Stimulated activated CD4-positive, alpha-beta T cell treated with anti-CD3 and anti-CD28 coated beads, Interleukin-15, amount 100 ng/mL, for 24 hours (primary cell): ENCODE measurements at regions not wholly inside any gene's neighbourhood (a gene's known extent, or its start where the extent isn't known, plus 50 kb on each side); places are given as distances from the start of the nearest gene placed in this dataset.

Source experiments
- DNase-seq: peaks from one replicate; pipeline ENCODE4 v3.0.0-alpha.2; 2020

GRCh38 chr5:3654515-3654914 lies 58.9 kb downstream of the IRX1 start:
- no peak for DNase-seq

GRCh38 chr5:3656803-3657202 lies 61.2 kb downstream of the IRX1 start:
- no peak for DNase-seq

- DNase-seq = no peak
Measured at GRCh38 chr5:3657364-3658022, 61.9 kb downstream of the IRX1 start.

GRCh38 chr5:3658929-3659328 lies 63.3 kb downstream of the IRX1 start:
- DNase-seq = no peak

- DNase-seq = no peak
Measured at GRCh38 chr5:3659907-3660306, 64.3 kb downstream of the IRX1 start.

- no peak for DNase-seq
Measured at GRCh38 chr5:3660630-3661029, 65.0 kb downstream of the IRX1 start.

- DNase-seq = no peak
Measured at GRCh38 chr5:3661755-3662296, 66.2 kb downstream of the IRX1 start.

- DNase-seq = no peak
Measured at GRCh38 chr5:3662344-3662743, 66.7 kb downstream of the IRX1 start.

- no peak for DNase-seq
Measured at GRCh38 chr5:3671337-3671736, 75.7 kb downstream of the IRX1 start.

- no peak for DNase-seq
Measured at GRCh38 chr5:3678801-3679200, 83.2 kb downstream of the IRX1 start.

- DNase-seq = no peak
Measured at GRCh38 chr5:3680821-3681220, 85.2 kb downstream of the IRX1 start.

- no peak for DNase-seq
Measured at GRCh38 chr5:3684118-3684517, 88.5 kb downstream of the IRX1 start.

GRCh38 chr5:3684771-3685354 lies 89.2 kb downstream of the IRX1 start:
- DNase-seq = no peak

- DNase-seq = no peak
Measured at GRCh38 chr5:3694819-3695218, 99.2 kb downstream of the IRX1 start.

- DNase-seq = no peak
Measured at GRCh38 chr5:3695818-3696217, 100.2 kb downstream of the IRX1 start.

- no peak for DNase-seq
Measured at GRCh38 chr5:3698412-3698811, 102.8 kb downstream of the IRX1 start.

GRCh38 chr5:3701694-3702093 lies 106.1 kb downstream of the IRX1 start:
- DNase-seq = no peak

GRCh38 chr5:3704661-3705060 lies 109.0 kb downstream of the IRX1 start:
- no peak for DNase-seq

GRCh38 chr5:3709068-3709716 lies 113.6 kb downstream of the IRX1 start:
- no peak for DNase-seq

- DNase-seq = no peak
Measured at GRCh38 chr5:3709717-3710348, 114.2 kb downstream of the IRX1 start.

GRCh38 chr5:3715062-3715461 lies 119.4 kb downstream of the IRX1 start:
- DNase-seq = no peak

- no peak for DNase-seq
Measured at GRCh38 chr5:3729631-3730030, 134.0 kb downstream of the IRX1 start.

GRCh38 chr5:3734632-3735031 lies 139.0 kb downstream of the IRX1 start:
- DNase-seq = no peak

GRCh38 chr5:3736466-3736865 lies 140.8 kb downstream of the IRX1 start:
- no peak for DNase-seq
